ENCODE measurements at regions not wholly inside any gene's neighbourhood (a gene's known extent, or its start where the extent isn't known, plus 50 kb on each side); places are given as distances from the start of the nearest gene placed in this dataset.

DNA sequence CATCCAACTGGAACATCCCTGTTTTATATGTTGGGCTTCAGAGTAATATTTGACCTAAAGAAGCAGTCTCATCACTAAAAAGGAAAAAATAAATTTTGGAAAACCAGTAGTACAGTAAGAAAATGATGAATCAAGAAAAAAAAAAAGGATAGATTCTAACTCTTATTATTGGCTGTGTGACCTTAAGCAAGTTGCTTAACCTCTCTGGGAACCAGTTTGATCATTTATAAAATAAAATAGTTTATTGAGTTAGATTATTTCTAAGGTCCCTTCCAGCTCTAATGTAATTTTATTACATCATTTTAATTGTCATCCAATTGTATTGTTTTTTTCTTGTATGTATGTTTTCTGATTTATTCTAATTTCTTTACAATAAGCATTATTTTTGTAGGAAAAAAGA, 127.0 kb downstream of the PRELID2 start:
- no peak for ATAC-seq
- no peak for TF ChIP-seq ARNTL (CRISPR knock-in tag; IDR thresholded peaks at IDR 0.05; ENCODE audit: borderline replicate concordance, low read depth)
- TF ChIP-seq GLIS3 (CRISPR knock-in tag; IDR thresholded peaks at IDR 0.05): no peak
- TF ChIP-seq TOX (CRISPR knock-in tag; IDR thresholded peaks at IDR 0.05; ENCODE audit: borderline replicate concordance): no peak
- TF ChIP-seq BACH2 (CRISPR knock-in tag; IDR thresholded peaks at IDR 0.05; ENCODE audit: borderline replicate concordance): no peak
- TF ChIP-seq, protein P1, sequence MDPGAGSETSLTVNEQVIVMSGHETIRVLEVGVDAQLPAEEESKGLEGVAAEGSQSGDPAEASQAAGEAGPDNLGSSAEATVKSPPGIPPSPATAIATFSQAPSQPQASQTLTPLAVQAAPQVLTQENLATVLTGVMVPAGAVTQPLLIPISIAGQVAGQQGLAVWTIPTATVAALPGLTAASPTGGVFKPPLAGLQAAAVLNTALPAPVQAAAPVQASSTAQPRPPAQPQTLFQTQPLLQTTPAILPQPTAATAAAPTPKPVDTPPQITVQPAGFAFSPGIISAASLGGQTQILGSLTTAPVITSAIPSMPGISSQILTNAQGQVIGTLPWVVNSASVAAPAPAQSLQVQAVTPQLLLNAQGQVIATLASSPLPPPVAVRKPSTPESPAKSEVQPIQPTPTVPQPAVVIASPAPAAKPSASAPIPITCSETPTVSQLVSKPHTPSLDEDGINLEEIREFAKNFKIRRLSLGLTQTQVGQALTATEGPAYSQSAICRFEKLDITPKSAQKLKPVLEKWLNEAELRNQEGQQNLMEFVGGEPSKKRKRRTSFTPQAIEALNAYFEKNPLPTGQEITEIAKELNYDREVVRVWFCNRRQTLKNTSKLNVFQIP (CRISPR knock-in tag; IDR thresholded peaks at IDR 0.05; ENCODE audit: borderline replicate concordance, low read depth): no peak
- TF ChIP-seq ZNF565 (CRISPR knock-in tag; conservative IDR thresholded peaks at IDR 0.05; ENCODE audit: low read depth): no peak
- TF ChIP-seq ZFP30 (CRISPR knock-in tag; IDR thresholded peaks at IDR 0.05): no peak

DNA sequence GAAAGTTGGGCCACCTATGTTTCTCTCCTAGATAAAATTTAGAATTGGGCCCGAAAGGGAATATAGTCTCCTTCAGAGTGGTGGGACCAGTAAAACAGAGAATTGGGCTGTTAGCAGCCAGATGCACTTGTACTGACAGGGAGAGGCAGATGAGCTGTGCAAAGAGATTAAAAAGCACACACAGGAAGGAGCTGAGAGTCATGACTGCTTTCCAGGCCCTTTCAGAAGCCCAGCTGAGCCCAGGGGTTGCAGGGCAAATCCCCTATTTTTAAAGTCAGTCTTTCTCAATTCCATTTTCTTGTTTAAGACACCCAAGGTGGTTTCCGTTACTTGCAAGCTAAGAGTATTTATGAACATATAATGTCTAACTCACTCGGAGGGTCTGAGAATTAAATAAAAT, 130.4 kb downstream of the PRELID2 start:
- ATAC-seq: no peak
- TF ChIP-seq ZC3H10 (CRISPR knock-in tag; IDR thresholded peaks at IDR 0.05) (no peak), RARB (CRISPR knock-in tag; IDR thresholded peaks at IDR 0.05) (no peak)

DNA sequence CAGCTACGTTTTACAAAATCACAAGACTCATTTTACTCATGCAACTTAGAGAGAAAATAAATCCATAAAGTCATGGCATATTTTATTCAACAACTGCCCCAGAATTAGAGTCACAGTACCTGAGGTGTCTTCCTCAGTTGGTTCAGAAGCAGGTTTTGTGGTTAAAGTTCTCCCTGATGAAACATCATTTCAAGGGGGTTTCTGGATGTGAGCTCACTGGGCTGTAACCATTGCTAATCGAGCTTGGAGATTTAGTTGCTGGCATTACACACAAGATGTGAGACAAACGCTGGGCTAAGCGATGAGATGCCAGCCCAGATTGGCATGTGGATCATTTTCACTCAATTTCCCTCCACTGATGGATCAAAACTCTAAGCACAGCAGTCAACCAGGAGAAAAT, 131.3 kb downstream of the PRELID2 start:
- ATAC-seq: no peak
- TF ChIP-seq, protein P2, sequence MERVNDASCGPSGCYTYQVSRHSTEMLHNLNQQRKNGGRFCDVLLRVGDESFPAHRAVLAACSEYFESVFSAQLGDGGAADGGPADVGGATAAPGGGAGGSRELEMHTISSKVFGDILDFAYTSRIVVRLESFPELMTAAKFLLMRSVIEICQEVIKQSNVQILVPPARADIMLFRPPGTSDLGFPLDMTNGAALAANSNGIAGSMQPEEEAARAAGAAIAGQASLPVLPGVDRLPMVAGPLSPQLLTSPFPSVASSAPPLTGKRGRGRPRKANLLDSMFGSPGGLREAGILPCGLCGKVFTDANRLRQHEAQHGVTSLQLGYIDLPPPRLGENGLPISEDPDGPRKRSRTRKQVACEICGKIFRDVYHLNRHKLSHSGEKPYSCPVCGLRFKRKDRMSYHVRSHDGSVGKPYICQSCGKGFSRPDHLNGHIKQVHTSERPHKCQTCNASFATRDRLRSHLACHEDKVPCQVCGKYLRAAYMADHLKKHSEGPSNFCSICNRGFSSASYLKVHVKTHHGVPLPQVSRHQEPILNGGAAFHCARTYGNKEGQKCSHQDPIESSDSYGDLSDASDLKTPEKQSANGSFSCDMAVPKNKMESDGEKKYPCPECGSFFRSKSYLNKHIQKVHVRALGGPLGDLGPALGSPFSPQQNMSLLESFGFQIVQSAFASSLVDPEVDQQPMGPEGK (CRISPR knock-in tag; IDR thresholded peaks at IDR 0.05; ENCODE audit: borderline replicate concordance): no peak
- TF ChIP-seq, protein P3, sequence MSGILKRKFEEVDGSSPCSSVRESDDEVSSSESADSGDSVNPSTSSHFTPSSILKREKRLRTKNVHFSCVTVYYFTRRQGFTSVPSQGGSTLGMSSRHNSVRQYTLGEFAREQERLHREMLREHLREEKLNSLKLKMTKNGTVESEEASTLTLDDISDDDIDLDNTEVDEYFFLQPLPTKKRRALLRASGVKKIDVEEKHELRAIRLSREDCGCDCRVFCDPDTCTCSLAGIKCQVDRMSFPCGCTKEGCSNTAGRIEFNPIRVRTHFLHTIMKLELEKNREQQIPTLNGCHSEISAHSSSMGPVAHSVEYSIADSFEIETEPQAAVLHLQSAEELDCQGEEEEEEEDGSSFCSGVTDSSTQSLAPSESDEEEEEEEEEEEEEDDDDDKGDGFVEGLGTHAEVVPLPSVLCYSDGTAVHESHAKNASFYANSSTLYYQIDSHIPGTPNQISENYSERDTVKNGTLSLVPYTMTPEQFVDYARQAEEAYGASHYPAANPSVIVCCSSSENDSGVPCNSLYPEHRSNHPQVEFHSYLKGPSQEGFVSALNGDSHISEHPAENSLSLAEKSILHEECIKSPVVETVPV (CRISPR knock-in tag; IDR thresholded peaks at IDR 0.05): no peak
- TF ChIP-seq, protein P4, sequence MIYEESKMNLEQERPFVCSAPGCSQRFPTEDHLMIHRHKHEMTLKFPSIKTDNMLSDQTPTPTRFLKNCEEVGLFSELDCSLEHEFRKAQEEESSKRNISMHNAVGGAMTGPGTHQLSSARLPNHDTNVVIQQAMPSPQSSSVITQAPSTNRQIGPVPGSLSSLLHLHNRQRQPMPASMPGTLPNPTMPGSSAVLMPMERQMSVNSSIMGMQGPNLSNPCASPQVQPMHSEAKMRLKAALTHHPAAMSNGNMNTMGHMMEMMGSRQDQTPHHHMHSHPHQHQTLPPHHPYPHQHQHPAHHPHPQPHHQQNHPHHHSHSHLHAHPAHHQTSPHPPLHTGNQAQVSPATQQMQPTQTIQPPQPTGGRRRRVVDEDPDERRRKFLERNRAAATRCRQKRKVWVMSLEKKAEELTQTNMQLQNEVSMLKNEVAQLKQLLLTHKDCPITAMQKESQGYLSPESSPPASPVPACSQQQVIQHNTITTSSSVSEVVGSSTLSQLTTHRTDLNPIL (CRISPR knock-in tag; IDR thresholded peaks at IDR 0.05; ENCODE audit: low read depth): no peak
- TF ChIP-seq TCF4 (CRISPR knock-in tag; IDR thresholded peaks at IDR 0.05; ENCODE audit: borderline replicate concordance): no peak
- TF ChIP-seq ZC3H10 (CRISPR knock-in tag; IDR thresholded peaks at IDR 0.05): no peak
- TF ChIP-seq CSDC2 (CRISPR knock-in tag; IDR thresholded peaks at IDR 0.05): no peak
- no peak for TF ChIP-seq TOX (CRISPR knock-in tag; IDR thresholded peaks at IDR 0.05; ENCODE audit: borderline replicate concordance)
- TF ChIP-seq, protein P1 (CRISPR knock-in tag; IDR thresholded peaks at IDR 0.05; ENCODE audit: borderline replicate concordance, low read depth): no peak
- TF ChIP-seq ISL1 (CRISPR knock-in tag; IDR thresholded peaks at IDR 0.05): no peak
- TF ChIP-seq ZNF8 (CRISPR knock-in tag; IDR thresholded peaks at IDR 0.05): no peak
- TF ChIP-seq ESRRG (CRISPR knock-in tag; IDR thresholded peaks at IDR 0.05): no peak
- no peak for TF ChIP-seq ARNTL (CRISPR knock-in tag; IDR thresholded peaks at IDR 0.05; ENCODE audit: borderline replicate concordance, low read depth)
- TF ChIP-seq RARB (CRISPR knock-in tag; IDR thresholded peaks at IDR 0.05): no peak
- TF ChIP-seq, protein P5, sequence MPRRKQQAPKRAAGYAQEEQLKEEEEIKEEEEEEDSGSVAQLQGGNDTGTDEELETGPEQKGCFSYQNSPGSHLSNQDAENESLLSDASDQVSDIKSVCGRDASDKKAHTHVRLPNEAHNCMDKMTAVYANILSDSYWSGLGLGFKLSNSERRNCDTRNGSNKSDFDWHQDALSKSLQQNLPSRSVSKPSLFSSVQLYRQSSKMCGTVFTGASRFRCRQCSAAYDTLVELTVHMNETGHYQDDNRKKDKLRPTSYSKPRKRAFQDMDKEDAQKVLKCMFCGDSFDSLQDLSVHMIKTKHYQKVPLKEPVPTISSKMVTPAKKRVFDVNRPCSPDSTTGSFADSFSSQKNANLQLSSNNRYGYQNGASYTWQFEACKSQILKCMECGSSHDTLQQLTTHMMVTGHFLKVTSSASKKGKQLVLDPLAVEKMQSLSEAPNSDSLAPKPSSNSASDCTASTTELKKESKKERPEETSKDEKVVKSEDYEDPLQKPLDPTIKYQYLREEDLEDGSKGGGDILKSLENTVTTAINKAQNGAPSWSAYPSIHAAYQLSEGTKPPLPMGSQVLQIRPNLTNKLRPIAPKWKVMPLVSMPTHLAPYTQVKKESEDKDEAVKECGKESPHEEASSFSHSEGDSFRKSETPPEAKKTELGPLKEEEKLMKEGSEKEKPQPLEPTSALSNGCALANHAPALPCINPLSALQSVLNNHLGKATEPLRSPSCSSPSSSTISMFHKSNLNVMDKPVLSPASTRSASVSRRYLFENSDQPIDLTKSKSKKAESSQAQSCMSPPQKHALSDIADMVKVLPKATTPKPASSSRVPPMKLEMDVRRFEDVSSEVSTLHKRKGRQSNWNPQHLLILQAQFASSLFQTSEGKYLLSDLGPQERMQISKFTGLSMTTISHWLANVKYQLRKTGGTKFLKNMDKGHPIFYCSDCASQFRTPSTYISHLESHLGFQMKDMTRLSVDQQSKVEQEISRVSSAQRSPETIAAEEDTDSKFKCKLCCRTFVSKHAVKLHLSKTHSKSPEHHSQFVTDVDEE (CRISPR knock-in tag; IDR thresholded peaks at IDR 0.05): no peak
- no peak for TF ChIP-seq OSR1 (CRISPR knock-in tag; IDR thresholded peaks at IDR 0.05)
- TF ChIP-seq BACH2 (CRISPR knock-in tag; IDR thresholded peaks at IDR 0.05; ENCODE audit: borderline replicate concordance): no peak
